ENCODE measurements at regions not wholly inside any gene's neighbourhood (a gene's known extent, or its start where the extent isn't known, plus 50 kb on each side); places are given as distances from the start of the nearest gene placed in this dataset.

DNA sequence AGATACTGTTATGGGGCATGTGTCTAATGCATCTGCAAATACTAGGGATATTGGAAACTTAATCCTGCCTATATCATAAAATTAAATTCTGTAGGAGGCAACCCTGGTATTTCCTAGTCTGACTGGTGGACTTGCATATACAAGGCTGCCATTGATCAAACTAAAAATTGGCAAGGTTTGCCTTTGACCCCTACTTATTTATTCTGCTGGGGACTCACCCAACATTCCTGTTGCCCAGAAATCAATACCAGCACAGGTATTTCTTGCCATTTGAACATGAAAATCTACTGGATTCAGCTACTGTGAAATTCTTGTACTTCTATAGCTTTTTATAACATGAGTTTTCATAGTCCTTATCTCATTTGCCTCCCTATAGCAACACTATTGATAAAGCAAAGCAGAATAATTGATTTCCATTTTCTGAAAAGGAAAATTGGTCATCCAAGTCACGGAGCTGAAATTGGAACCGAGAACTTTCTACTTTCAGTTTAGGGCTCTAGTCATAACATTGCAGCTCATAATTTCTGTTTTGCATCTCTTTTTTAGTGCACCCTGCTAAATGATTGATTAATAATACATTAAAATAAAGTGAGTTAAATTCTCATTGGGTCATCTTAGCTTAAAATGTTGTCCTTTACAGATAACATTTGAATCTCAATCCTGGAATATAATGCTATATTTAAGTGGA is 365.2 kb downstream of the MFSD1 start:
- TF ChIP-seq CTCF (IDR thresholded peaks at IDR 0.05; ENCODE audit: insufficient read depth, low read length, poor library complexity, severe bottlenecking) (no peak), EZH2phosphoT487 (conservative IDR thresholded peaks at IDR 0.05; ENCODE audit: low read length) (no peak)

All from SU-DHL-6 (cell line).